ENCODE measurements at regions not wholly inside any gene's neighbourhood (a gene's known extent, or its start where the extent isn't known, plus 50 kb on each side); places are given as distances from the start of the nearest gene placed in this dataset.
A peak's percentile ranks its signal among the peaks of the same experiment; 100 is the strongest.

GRCh38 chr11:69209421-69210309, 53.9 kb downstream of the SMIM38 start:
- intact Hi-C loops (cut with DNase I; ENCODE audit: low total_unique reads): no loop called here
- TF ChIP-seq POLR2A (IDR thresholded peaks at IDR 0.05): no peak
- TF ChIP-seq, protein P1, sequence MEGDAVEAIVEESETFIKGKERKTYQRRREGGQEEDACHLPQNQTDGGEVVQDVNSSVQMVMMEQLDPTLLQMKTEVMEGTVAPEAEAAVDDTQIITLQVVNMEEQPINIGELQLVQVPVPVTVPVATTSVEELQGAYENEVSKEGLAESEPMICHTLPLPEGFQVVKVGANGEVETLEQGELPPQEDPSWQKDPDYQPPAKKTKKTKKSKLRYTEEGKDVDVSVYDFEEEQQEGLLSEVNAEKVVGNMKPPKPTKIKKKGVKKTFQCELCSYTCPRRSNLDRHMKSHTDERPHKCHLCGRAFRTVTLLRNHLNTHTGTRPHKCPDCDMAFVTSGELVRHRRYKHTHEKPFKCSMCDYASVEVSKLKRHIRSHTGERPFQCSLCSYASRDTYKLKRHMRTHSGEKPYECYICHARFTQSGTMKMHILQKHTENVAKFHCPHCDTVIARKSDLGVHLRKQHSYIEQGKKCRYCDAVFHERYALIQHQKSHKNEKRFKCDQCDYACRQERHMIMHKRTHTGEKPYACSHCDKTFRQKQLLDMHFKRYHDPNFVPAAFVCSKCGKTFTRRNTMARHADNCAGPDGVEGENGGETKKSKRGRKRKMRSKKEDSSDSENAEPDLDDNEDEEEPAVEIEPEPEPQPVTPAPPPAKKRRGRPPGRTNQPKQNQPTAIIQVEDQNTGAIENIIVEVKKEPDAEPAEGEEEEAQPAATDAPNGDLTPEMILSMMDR (IDR thresholded peaks at IDR 0.05): no peak
- DNase-seq (ENCODE audit: low spot score in 2 of 2): peak in 1 of 2 donors; percentile 71
- H3K4me3 ChIP-seq (ENCODE audit: low read depth, poor library complexity, severe bottlenecking): no peak overlapping the region
- 87 to 89% methylated on average over 23 of the region's 23 CpGs for WGBS, 2 donors

GRCh38 chr11:69210310-69211035, 54.7 kb downstream of the SMIM38 start:
- WGBS, 2 donors: 68 to 81% methylated on average over 11 to 12 of the region's 12 CpGs
- TF ChIP-seq, protein P1 (IDR thresholded peaks at IDR 0.05): no peak
- TF ChIP-seq POLR2A (IDR thresholded peaks at IDR 0.05): no peak
- intact Hi-C loops (cut with DNase I; ENCODE audit: low total_unique reads): no loop called here
- H3K4me3 ChIP-seq (ENCODE audit: low read depth, poor library complexity, severe bottlenecking): no peak overlapping the region
- peak in 1 of 2 donors; percentile 83 for DNase-seq (ENCODE audit: low spot score in 2 of 2)

DNA sequence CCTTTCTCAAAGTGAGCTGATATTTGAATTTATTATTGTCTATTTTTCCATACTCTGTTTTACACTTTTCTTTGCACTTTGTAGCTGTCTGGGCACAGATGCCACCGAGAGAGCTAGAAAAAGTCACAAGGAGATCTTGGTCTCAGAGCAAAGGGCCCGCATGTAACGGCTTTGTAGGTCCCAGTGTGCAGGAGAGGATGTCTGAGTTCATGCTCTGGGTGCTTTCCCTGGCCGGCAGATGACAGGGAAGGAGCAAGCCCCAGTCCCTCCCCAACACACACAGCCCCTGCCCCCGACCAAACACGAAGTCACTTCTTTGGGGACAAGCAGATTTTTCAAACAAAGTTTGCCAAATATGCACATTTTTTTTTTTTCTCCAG, 55.8 kb downstream of the SMIM38 start:
- peak in 1 of 2 donors; percentile 74 for DNase-seq (ENCODE audit: low spot score in 2 of 2)
- H3K4me3 ChIP-seq (ENCODE audit: low read depth, poor library complexity, severe bottlenecking): no peak overlapping the region
- intact Hi-C loops (cut with DNase I; ENCODE audit: low total_unique reads): no loop called here
- WGBS, 2 donors: 58 to 64% methylated on average over 6 of the region's 6 CpGs
- TF ChIP-seq, protein P1 (IDR thresholded peaks at IDR 0.05): no peak

GRCh38 chr11:69211920-69212797, 56.4 kb downstream of the SMIM38 start:
- WGBS, 2 donors: 53 to 58% methylated on average over 21 of the region's 21 CpGs
- TF ChIP-seq, protein P1 (IDR thresholded peaks at IDR 0.05): no peak
- no peak for TF ChIP-seq POLR2A (IDR thresholded peaks at IDR 0.05)
- intact Hi-C loops (cut with DNase I; ENCODE audit: low total_unique reads): no loop called here
- no peak overlapping the region for H3K4me3 ChIP-seq (ENCODE audit: low read depth, poor library complexity, severe bottlenecking)
- peak in 1 of 2 donors; percentile 70 for DNase-seq (ENCODE audit: low spot score in 2 of 2)

GRCh38 chr11:69212798-69213110, 57.0 kb downstream of the SMIM38 start:
- WGBS, 2 donors: 87 to 99% methylated on average over 4 to 5 of the region's 5 CpGs
- DNase-seq (ENCODE audit: low spot score in 2 of 2): no peak
- TF ChIP-seq, protein P1 (IDR thresholded peaks at IDR 0.05): no peak
- TF ChIP-seq POLR2A (IDR thresholded peaks at IDR 0.05): no peak
- intact Hi-C loops (cut with DNase I; ENCODE audit: low total_unique reads): no loop called here
- H3K4me3 ChIP-seq (ENCODE audit: low read depth, poor library complexity, severe bottlenecking): no peak overlapping the region
